HepG2 (cell line): ENCODE measurements at regions not wholly inside any gene's neighbourhood (a gene's known extent, or its start where the extent isn't known, plus 50 kb on each side); places are given as distances from the start of the nearest gene placed in this dataset.

Experiments used
- ATAC-seq: fragments of 200-7000 bp; cut with Tn5 transposase; 3 replicates; pipeline ENCODE4 v1.9.1; 2020; ENCODE audit warnings: mild to moderate bottlenecking, moderate library complexity
- BruUV-seq: library from RNA; stranded (reverse); fragments of 400-500 nt; replicated peaks from 2 replicates; lab custom pipeline; 2021; lab: Mats Ljungman, UMichigan
- CTCF ChIA-PET: fragments of 300-600 bp; formaldehyde crosslinking; extraction: SDS; loops from one replicate; lab custom pipeline; 2021; ENCODE audit warnings: low total read pairs, inconsistent platforms, low intra/inter-chr PET ratio; lab: Yijun Ruan, JAX
- POLR2A ChIA-PET: fragments of 350-600 bp; sonication (Branson Sonifier 250); formaldehyde crosslinking; loops from one replicate; lab custom pipeline; 2020; ENCODE audit warnings: antibody characterized with exemption, inconsistent platforms; lab: Yijun Ruan, JAX
- DNase-seq: peaks from one replicate; pipeline ENCODE4 v3.0.0-alpha.2; 2015; ENCODE audit warnings: low spot score
- FAIRE-seq: peaks from 3 replicates; lab custom pipeline; 2011; peaks lifted over from hg19 to GRCh38; lab: Jason Lieb, UNC
- H2AFZ ChIP-seq: one replicate; pipeline ENCODE4 v1.6.1; 2011; ENCODE audit warnings: low read length, inconsistent platforms
- H3K27ac ChIP-seq: fragments of 300-600 bp; 3 replicates; pipeline ENCODE4 v1.8.0; 2011; ENCODE audit warnings: mixed run types, mild to moderate bottlenecking, mixed read lengths, low read length, inconsistent platforms; ENCODE audit not compliant: insufficient read depth; ENCODE audit errors: extremely low read length
- H3K27me3 ChIP-seq, 2 experiments: fragments of 200-600 bp in 1 of 2; 2 replicates in 1 of 2; 3 replicates in 1 of 2; pipeline versions ENCODE4 v1.6.0 to v1.8.0; 2011; ENCODE audit warnings: low read length in 2 of 2, mild to moderate bottlenecking in 2 of 2, moderate library complexity in 2 of 2, inconsistent platforms in 1 of 2; ENCODE audit not compliant: insufficient read depth in 2 of 2, control insufficient read depth in 1 of 2
- H3K36me3 ChIP-seq, 2 experiments: fragments of 200-600 bp in 1 of 2; replicated peaks in 1 of 2; 2 replicates in 1 of 2; 3 replicates in 1 of 2; pipeline versions ENCODE4 v1.5.1 to v1.8.0; 2011; ENCODE audit warnings: low read length in 2 of 2, inconsistent platforms in 1 of 2; ENCODE audit not compliant: insufficient read depth in 2 of 2, control insufficient read depth in 1 of 2
- H3K4me1 ChIP-seq: 2 replicates; pipeline ENCODE4 v1.5.1; 2012; ENCODE audit warnings: low read length, inconsistent platforms; ENCODE audit not compliant: insufficient read depth
- H3K4me2 ChIP-seq: 2 replicates; pipeline ENCODE4 v1.6.0; 2011; ENCODE audit warnings: low read depth, low read length, inconsistent platforms
- H3K4me3 ChIP-seq, 3 experiments: fragments of 200-600 bp in 1 of 3; sonication (generic), shearing (Covaris generic) in 1 of 3; replicated peaks in 1 of 3; 2 replicates each; pipeline ENCODE4 v1.5.1; 2011 to 2016; ENCODE audit warnings: low read length in 3 of 3, inconsistent platforms in 2 of 3, low read depth in 2 of 3, mild to moderate bottlenecking in 2 of 3, control low read depth in 1 of 3, mixed read lengths in 1 of 3; ENCODE audit not compliant: insufficient read depth in 1 of 3
- H3K79me2 ChIP-seq: one replicate; pipeline ENCODE4 v1.6.1; 2011; ENCODE audit warnings: low read length, inconsistent platforms; ENCODE audit not compliant: insufficient read depth
- H3K9ac ChIP-seq: 2 replicates; pipeline ENCODE4 v1.6.0; 2011; ENCODE audit warnings: mild to moderate bottlenecking, low read depth, low read length, inconsistent platforms; ENCODE audit not compliant: insufficient read depth
- H3K9me3 ChIP-seq: 2 replicates; pipeline ENCODE4 v1.5.1; 2012; ENCODE audit warnings: mild to moderate bottlenecking, low read length
- H4K20me1 ChIP-seq: 2 replicates; pipeline ENCODE4 v1.6.0; 2011; ENCODE audit warnings: inconsistent platforms, mild to moderate bottlenecking, low read length, moderate library complexity; ENCODE audit not compliant: insufficient read depth
- FOXC1 ChIP-seq: sonication (generic); formaldehyde crosslinking; IDR thresholded peaks from 2 replicates; pipeline ENCODE4 v1.8.0; 2022; ENCODE audit warnings: mild to moderate bottlenecking, missing genetic modification reagents, borderline replicate concordance
- RXRB ChIP-seq: IDR thresholded peaks from 2 replicates; pipeline ENCODE4 v1.6.1; 2016; ENCODE audit warnings: borderline replicate concordance, missing genetic modification reagents, missing compliant biosample characterization
- SALL2 ChIP-seq: sonication (generic); formaldehyde crosslinking; IDR thresholded peaks from 2 replicates; pipeline ENCODE4 v1.8.1; 2023; ENCODE audit warnings: mild to moderate bottlenecking, missing genetic modification reagents, inconsistent platforms
- SMARCC2 ChIP-seq: fragments of 450-650 bp; IDR thresholded peaks from 2 replicates; pipeline ENCODE4 v1.6.1; 2017; ENCODE audit warnings: antibody characterized with exemption, mild to moderate bottlenecking
- SOX5 ChIP-seq: IDR thresholded peaks from 2 replicates; pipeline ENCODE4 v1.6.1; 2016; ENCODE audit warnings: borderline replicate concordance
- SP1 ChIP-seq, 2 experiments: fragments of 450-650 bp in 1 of 2; sonication (generic) in 1 of 2; formaldehyde crosslinking in 1 of 2; IDR thresholded peaks; 2 replicates each; pipeline versions ENCODE4 v1.4.0 to v1.6.1; 2016 to 2020; ENCODE audit warnings: missing genetic modification reagents in 1 of 2
- TSC22D2 ChIP-seq: sonication (generic); formaldehyde crosslinking; IDR thresholded peaks from 2 replicates; pipeline ENCODE4 v1.5.1; 2020; ENCODE audit warnings: missing genetic modification reagents, mild to moderate bottlenecking, borderline replicate concordance
- ZNF205 ChIP-seq: IDR thresholded peaks from 2 replicates; pipeline ENCODE4 v1.6.1; 2018; ENCODE audit warnings: missing biosample characterization, missing genetic modification reagents
- ZNF33A ChIP-seq: sonication (generic); formaldehyde crosslinking; IDR thresholded peaks from 2 replicates; pipeline ENCODE4 v1.5.1; 2020; ENCODE audit warnings: missing genetic modification reagents, mild to moderate bottlenecking, moderate library complexity, borderline replicate concordance
- ZNF430 ChIP-seq: sonication (generic); formaldehyde crosslinking; IDR thresholded peaks from 2 replicates; pipeline ENCODE4 v1.9.0; 2021; ENCODE audit warnings: mild to moderate bottlenecking, missing genetic modification reagents
- WGBS: methylation state at CpG from one replicate; pipeline ENCODE4 v1.1.6; 2017; ENCODE audit warnings: low lambda C conversion rate; 5-methylcytosine and 5-hydroxymethylcytosine counted together
- in situ Hi-C: cut with HindIII; loops from 2 replicates; pipeline ENCODE4 v1.10.0; 2017; ENCODE audit warnings: low pct_unique_long_range_greater_than_20kb; ENCODE audit not compliant: extremely low pct_ligation_motif_present
- intact Hi-C: fragments of 100-400 bp; cut with micrococcal nuclease; formaldehyde crosslinking; loops from one replicate; pipeline ENCODE4 v1.10.0; 2022; ENCODE audit not compliant: unreplicated experiment
- TF ChIP-seq, protein P1 (sequence below): sonication (generic); formaldehyde crosslinking; IDR thresholded peaks from 2 replicates; pipeline ENCODE4 v1.4.0; 2020; ENCODE audit warnings: missing genetic modification reagents
- TF ChIP-seq, protein P2 (sequence below): IDR thresholded peaks from 2 replicates; pipeline ENCODE4 v1.6.1; 2012; ENCODE audit warnings: low read length, improper control_type of control experiment

DNA sequence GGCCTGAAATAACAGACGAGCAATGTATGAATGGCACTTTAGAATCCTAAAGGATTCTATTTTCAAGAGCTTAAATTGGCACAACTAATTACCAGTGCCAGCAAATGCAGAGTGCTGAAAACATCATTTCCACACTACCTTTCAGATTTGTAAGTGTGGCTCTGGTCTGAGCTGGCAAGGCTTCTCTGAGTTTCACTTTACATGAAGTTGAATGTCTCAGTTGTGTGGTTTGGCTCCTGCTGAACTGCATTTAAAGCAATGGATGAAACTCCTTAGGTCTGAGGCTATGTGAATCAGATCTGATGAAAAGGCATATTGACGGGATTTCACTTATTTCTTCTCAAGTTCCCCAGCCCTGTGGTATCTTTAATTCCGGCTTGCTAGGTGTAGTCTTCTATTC lies 114.8 kb upstream of the PTGFR start:
- H3K4me1 ChIP-seq = no peaks in the 10 kb centered on the region
- no peaks in the 10 kb centered on the region for H3K36me3 ChIP-seq
- CTCF ChIA-PET = no interaction called here
- no peak for DNase-seq
- no peaks in the 10 kb centered on the region for H4K20me1 ChIP-seq
- no peak overlapping the region for H3K9ac ChIP-seq
- no peaks in the 10 kb centered on the region for H3K9me3 ChIP-seq
- no peak overlapping the region for H3K4me3 ChIP-seq
- in situ Hi-C loops = no loop called here
- FAIRE-seq = no peak
- H2AFZ ChIP-seq = no peak overlapping the region
- no peaks in the 10 kb centered on the region for H3K27me3 ChIP-seq
- no peak overlapping the region for H3K27ac ChIP-seq
- WGBS = 4% methylated on average over 3 of the region's 3 CpGs
- no peak for TF ChIP-seq ZNF33A
- TF ChIP-seq SOX5 (CRISPR knock-in tag) = no peak
- no peak for TF ChIP-seq RXRB
- no peak for TF ChIP-seq SALL2 (CRISPR knock-in tag)
- TF ChIP-seq, protein P1, sequence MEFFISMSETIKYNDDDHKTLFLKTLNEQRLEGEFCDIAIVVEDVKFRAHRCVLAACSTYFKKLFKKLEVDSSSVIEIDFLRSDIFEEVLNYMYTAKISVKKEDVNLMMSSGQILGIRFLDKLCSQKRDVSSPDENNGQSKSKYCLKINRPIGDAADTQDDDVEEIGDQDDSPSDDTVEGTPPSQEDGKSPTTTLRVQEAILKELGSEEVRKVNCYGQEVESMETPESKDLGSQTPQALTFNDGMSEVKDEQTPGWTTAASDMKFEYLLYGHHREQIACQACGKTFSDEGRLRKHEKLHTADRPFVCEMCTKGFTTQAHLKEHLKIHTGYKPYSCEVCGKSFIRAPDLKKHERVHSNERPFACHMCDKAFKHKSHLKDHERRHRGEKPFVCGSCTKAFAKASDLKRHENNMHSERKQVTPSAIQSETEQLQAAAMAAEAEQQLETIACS (CRISPR knock-in tag) = no peak
- no peak for TF ChIP-seq SP1 (IDR thresholded peaks at IDR 0.05)
- TF ChIP-seq SP1 (CRISPR knock-in tag; IDR thresholded peaks at IDR 0.05) = no peak
- no peak for TF ChIP-seq SMARCC2
- TF ChIP-seq FOXC1 (CRISPR knock-in tag) = no peak
- no peak for TF ChIP-seq ZNF205 (CRISPR knock-in tag)
- TF ChIP-seq ZNF430 (CRISPR knock-in tag) = no peak
- TF ChIP-seq TSC22D2 = no peak
- TF ChIP-seq, protein P2, sequence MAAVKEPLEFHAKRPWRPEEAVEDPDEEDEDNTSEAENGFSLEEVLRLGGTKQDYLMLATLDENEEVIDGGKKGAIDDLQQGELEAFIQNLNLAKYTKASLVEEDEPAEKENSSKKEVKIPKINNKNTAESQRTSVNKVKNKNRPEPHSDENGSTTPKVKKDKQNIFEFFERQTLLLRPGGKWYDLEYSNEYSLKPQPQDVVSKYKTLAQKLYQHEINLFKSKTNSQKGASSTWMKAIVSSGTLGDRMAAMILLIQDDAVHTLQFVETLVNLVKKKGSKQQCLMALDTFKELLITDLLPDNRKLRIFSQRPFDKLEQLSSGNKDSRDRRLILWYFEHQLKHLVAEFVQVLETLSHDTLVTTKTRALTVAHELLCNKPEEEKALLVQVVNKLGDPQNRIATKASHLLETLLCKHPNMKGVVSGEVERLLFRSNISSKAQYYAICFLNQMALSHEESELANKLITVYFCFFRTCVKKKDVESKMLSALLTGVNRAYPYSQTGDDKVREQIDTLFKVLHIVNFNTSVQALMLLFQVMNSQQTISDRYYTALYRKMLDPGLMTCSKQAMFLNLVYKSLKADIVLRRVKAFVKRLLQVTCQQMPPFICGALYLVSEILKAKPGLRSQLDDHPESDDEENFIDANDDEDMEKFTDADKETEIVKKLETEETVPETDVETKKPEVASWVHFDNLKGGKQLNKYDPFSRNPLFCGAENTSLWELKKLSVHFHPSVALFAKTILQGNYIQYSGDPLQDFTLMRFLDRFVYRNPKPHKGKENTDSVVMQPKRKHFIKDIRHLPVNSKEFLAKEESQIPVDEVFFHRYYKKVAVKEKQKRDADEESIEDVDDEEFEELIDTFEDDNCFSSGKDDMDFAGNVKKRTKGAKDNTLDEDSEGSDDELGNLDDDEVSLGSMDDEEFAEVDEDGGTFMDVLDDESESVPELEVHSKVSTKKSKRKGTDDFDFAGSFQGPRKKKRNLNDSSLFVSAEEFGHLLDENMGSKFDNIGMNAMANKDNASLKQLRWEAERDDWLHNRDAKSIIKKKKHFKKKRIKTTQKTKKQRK = no peak
- H3K4me2 ChIP-seq = no peak overlapping the region
- BruUV-seq = no TSS peak
- intact Hi-C loops = no loop called here
- H3K79me2 ChIP-seq = no peaks in the 10 kb centered on the region
- ATAC-seq = no peak
- POLR2A ChIA-PET = no interaction called here
